ENCODE measurements at regions not wholly inside any gene's neighbourhood (a gene's known extent, or its start where the extent isn't known, plus 50 kb on each side); places are given as distances from the start of the nearest gene placed in this dataset.
"Not testable (repeated sequence)": the region's sequence is repeated elsewhere in the genome, so short reads cannot be mapped to it uniquely, and the experiment has no call there.

DNA sequence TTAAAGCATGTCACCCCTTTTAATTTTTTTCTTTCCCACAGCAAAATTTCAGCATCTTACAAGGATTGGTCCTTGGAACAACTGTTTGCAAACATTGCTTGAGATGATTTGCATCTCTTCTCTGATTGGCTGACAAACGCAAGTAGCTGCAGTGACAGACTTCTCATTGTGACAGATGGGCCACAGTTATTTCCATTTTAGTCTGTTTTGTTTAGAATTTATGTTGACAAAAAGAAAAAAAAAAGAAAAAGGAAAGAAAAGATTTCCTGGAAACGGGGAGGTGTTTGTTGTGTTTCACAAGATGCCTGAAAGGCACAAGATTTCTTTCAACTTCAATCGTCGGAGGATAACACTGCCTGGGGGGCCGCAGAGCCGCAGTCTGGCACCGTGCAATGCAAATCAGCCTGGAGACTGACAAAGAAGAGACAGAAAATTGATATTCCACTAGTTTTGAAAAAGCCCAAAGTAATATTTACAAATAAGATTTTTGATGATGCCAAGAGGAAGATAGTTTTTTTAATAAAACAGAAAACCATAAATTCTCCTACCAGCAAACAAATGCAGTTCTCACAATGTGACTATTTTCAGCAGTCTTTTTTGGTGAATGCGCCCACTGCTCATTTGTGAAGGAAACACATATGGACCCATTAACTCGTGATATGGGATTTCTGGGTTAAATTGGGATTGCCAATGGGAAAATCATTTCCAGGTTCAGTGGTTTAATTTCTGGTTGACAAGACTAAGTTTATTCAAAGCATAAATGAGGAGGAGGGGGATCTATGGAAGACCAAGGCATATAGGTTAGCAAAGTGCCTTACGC is 296.2 kb upstream of the SMIM21 start:
- DNase-seq: no peak

DNA sequence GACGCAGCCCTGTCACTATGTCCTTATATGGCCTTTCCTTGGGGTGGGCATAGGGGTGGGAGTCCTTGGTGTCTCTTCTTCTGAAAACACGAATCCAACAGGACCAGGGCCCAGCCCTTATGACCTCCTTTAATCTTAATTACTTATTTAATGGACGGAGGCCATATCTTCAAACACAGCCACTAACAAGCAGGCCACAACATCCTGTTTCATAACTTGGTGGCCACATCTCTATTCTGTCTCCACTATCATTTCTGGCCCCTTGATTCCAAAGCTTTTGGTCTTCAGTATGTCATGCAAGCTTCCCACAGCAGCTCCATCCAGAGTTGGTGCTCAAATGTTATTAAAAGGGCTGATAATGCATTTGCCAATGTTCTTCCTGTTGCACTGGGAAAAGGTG is 287.3 kb upstream of the SMIM21 start:
- no peak for DNase-seq

DNA sequence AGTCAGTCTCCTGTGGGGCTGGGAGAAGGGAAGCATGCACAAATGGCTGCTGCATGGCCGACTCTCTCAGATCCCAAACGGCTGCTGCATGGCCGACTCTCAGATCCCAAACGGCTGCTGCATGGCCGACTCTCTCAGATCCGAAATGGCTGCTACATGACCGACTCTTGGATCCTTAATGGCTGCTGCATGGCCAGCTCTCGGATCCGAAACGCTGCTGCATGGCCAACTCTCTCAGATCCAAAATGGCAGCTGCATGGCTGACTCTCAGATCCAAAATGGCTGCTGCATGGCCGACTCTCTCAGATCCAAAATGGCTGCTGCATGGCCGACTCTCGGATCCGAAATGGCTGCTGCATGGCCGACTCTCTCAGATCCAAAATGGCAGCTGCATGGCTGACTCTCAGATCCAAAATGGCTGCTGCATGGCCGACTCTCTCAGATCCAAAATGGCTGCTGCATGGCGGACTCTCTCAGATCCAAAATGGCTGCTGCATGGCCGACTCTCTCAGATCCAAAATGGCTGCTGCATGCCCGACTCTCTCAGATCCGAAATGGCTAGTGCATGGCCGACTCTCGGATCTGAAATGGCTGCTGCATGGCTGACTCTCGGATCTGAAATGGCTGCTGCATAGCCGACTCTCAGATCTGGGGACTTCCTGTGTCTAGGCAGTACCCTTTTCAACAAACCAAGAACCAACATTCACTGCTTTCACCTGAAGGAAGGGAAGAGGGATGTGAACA is 284.8 kb upstream of the SMIM21 start:
- DNase-seq: not testable (repeated sequence)

DNA sequence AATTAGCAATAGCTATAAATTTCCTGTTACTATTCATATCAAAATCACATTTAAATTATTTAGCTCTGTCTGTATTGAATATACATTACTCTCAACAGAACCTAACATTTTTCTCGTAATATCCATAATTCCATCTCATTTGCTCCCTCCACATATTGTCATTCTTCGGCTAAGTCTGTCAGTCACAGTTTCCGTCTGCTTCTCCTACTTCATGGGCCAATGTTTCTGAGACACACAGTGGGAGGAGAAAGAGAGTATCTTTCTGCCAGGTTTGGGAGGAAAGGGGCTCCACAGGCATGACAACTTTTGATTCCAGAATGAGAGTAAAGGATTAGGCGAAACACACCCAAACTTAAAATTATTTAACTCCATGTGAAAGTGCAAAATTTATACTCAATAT is 273.1 kb upstream of the SMIM21 start:
- DNase-seq: no peak

DNA sequence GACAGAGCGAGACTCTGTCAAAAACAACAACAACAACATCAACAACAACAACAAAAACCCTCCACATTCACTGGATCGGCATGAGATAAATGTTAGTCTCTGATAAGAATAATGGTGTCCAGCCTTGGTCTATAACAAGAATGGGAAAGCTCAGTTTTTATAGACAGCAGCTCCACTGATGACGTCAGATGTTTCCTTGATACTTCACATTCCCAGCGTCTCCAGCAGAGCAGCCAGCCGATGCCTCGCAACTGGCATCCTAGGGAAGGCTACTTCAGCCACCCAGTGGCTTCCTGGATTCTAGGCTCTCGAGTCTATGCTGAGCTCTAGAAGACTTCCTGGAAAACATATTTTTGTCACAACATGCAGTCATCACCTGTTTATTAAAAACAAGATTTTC is 271.4 kb upstream of the SMIM21 start:
- no peak for DNase-seq

DNA sequence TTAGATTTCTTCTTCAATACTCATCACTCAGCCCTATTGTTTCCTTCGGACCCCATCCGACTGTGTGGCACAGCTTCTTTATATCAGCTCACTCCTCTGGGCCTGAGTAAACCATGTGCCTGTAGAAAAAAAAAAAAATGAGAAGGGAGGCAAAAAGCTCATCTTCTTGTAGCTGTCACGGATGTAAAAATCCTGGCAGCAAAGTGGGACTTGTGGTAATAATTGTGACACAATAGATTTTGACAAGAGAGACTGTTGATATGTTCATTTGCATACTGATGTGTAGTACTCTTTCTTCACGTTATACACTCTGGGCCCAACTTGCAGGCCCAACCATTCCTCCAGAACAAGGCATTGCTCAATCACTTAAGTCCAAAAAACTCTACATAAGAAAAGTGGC is 270.0 kb upstream of the SMIM21 start:
- no peak for DNase-seq

DNA sequence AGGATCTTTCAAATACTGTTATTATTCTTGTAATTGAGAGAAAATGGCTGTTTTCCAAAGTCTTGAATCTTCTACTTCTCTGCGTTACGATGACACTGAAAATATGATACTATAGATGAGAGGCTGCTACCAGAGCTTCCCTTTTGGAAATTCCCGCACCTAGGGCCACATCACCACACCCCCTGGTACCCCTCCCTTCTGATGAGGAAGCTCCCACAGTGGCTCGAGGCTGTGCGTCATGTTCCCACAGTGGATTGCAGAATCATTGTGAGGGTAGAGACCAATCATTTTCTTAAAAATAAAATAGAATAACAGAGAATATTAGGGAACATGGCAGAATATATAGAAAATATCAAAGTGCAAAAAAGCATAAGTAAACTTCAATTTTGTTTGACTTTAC is 268.9 kb upstream of the SMIM21 start:
- DNase-seq: no peak

DNA sequence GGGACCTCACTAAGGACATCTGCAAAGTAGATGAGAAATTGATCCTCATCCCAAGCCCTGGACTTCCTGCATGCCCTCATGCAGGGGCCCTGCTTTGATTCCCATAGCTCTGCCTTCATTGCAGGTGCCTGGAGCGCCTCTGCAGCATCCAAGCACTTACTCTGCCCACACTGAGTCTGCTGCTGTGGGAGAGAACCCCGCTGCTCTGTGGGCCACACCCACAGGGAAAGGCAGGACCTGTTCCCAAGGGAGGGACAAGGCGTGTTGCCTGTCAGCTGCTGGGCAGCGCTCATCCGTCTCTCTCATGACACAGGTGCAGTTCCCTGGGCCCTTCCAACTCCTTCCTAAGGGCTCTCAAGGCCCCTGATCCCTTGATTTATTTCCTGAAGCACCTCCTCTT is 266.8 kb upstream of the SMIM21 start:
- no peak for DNase-seq

DNA sequence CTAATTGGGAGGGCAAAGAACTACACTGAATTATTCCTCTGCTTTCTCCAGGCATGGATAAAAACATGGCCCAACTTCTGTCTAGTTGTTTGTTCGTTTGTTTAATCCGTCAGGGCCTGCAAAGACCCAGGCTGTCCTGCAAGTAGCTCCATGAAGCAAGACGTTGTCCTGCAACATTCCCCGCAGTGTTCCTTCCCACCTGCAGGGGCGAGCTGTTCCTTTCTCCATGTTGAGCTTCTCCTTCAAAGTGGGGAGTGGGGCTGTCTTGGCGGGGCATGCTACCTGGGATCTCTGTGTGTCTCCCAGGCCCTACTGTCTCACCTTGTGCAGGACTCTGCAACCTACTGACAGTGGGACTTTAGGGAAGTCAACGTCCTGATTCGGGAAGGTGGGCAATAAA is 264.0 kb upstream of the SMIM21 start:
- DNase-seq: no peak

DNA sequence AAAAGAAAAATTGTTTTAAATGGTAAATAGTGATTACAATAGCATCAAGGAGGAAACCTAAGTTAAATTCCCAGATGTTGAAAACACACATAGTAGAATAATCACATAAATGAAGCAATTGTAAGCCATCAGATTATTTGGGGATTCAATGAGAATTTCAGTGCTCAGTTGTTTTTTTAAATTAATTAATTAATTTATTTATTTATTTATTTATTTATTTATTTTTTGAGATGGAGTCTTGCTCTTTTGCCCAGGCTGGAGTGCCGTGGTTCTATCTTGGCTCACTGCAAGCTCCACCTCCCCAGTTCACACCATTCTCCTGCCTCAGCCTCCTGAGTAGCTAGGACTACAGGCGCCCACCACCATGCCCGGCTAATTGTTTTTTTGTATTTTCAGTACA is 262.8 kb upstream of the SMIM21 start:
- not testable (repeated sequence) for DNase-seq

DNA sequence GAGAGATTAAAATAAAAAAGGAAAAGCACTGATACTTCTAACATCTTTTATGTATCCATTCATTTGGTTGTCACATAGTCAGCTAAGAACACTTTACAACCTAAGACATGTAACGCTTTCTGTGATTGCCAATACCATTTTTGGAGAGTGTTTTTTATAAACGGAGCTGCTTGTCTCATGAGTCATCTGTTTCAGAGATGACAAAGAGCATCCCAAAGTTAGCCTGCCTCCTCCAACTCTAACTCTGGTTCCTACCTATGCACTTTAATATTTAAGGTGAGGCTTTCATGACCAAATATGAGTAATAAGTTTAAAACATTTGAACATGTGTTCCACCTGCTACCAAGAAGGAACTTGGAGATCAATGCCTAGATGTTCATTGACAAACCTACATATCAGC is 260.1 kb upstream of the SMIM21 start:
- DNase-seq: no peak

DNA sequence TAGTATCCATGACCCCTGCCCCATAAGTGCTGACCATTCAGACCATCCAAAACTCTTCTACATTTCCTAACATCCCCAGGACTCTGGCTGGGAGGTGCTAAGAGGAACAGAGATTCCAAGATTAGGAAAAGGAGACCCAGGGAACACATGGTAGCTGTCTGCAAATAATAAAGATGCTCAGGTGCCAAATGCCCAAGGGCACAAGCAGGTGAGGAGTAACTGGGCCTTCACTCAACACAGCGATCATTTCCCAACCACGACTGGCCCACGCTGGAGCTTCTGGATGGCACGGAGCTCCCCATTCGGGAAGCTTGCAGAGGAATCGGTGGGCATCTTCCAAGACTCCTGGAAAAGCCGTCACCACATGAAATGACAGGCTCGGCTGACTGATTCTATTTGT is 255.9 kb upstream of the SMIM21 start:
- DNase-seq: no peak

DNA sequence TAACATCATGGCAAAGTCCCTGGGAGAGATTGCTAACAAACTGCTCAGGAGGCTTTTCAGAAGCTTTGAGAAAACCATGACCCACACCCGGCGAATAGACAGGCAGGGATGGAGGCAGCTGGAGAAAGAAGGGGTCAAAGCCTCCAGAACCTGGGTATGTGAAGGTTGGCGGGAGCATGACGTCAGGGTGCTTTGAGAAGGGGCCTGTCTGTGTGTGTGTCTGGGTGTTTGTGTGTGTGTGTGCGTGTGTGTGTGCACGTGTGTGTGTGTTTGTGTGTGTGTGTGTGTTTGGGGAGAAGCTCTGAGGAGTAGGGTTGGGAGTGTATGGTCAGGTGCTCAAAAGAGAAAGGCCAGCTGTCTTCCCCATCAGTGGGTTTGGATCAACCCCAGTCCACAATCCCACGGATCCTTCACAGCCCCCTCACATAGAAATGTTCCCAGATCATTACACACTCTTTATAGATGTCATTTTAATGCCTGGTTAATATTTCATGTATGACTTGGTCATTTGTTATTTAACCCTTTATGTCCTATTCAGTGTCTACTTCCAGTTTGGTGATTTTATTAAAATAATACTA is 254.1 kb upstream of the SMIM21 start:
- no peak for DNase-seq

DNA sequence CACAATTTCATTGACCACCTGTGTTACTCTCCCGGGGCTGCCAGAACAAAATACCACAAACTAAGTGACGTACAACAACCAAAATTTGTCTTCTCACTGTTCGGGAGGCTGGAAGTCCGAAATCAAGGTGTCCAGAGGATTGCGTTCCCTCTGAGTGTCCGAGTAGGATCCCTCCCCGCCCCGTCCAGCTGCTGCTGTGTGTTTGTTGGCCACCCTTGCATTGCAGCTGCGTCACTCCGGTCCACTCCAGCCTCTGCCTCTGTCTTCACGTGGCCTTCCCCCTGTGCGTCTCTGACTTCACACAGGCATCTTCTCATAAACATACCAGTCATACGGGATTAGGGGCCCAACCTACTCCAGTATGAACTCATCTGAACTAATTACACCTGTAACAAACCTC is 251.8 kb upstream of the SMIM21 start:
- no peak for DNase-seq

DNA sequence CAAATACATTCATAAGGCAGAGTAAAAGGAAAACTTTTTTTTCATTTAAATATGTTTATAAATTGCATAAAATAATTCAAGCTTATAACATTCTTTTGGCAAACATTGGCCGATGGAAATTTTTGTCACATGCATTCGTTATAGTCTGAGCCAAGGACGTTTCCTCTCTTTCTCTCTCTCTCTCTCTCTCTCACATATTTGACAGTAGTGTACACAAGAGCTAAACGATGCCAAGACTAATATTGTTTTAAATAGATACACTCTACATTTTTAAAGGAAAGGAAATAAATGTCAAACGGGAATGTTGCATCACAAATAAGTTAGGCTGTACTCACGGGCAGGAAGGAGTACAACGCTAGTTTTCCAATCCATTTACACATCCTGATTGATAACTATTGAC is 251.1 kb upstream of the SMIM21 start:
- DNase-seq: peak; percentile 34

DNA sequence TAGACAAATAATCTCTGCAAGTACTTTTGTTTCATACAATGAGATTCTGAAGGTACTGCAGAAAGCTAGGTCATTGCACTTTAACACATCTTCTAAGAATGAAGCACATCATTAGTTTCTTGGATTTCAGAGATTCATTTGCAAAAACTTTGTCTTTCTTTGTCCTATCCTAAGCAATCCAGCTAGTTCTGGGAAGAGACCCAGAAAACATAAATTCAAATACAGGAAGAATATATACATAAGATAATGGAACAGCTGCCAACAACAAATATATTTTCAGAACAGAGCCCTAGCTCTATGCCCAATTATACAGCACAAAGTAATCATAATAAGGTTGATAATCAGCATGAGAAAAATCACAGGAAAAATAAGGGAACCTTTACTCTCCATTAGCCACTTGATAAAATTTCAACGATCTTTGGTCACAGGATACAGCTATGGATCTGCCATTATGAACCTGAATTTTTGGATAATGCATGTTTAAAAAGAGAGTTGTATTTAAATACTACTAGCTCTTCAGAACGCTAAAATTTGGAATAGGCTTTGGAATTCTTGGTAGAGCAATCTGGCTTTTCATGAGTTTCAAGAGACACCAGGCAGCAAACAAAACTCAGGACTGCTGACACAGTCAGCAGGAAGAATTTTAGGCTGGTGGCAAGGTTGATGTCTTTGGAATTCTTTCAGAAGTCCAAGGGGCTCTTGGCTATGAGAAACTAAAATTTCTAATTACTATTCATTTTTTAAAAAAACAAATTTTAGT is 250.4 kb upstream of the SMIM21 start:
- no peak for DNase-seq

DNA sequence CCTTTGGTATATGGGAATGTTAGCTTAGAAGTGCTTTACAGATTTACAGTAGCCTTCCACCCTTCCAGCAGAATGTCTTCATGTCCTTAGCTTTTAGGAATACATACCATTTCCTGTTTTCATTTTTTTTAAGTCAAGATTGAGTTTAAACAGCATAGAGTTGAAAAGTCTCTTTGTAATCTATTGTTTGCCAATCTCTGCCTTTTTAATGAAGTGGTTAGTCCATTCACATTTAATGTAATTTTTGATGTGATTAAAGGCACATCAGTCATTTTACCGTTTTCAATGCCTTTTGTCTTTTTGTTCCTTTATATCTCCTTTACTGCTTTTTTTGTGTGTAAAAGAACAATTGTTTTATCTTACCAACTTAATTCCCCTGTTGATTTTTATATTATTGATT is 233.4 kb upstream of the SMIM21 start:
- no peak for DNase-seq

DNA sequence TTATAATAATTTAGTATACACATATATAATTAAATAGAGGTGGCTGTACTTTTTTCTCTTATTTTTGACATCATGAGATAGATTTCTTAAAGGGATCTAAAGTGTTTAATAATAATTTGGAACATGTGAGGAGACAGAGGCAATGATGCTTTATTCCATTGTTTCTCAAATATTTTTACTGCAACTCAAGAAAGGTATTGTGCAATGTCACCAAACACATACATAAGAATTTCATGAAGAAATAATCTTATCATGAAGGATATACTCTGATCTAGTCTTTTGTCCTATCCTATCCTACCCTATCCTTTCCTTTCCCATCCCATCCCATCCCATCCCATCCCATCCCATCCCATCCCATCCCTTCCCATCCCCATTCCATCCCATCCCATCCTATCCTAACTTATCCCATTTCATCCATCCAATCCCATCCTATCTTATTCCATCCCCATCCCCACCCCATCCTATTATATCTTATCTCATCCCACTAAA is 232.1 kb upstream of the SMIM21 start:
- DNase-seq: no peak

DNA sequence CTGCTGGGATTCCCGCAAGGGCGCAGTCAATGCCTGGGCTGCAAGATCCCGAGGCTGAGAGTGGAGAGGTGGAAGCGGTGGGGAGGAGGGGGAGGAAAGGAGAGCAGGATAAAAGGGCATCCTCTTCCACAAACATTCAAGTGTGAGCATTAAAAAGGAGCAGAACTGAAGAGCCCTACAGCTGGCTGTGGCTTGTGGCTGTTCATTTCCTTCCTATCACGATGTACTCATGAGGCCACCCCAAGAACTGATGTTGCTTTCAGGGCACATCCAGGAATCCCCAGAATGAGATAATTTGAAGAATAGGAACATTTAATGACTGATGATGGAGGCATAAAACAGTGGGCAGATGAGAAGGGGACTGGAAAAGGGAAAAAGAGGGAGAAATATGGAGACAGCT is 230.8 kb upstream of the SMIM21 start:
- no peak for DNase-seq

DNA sequence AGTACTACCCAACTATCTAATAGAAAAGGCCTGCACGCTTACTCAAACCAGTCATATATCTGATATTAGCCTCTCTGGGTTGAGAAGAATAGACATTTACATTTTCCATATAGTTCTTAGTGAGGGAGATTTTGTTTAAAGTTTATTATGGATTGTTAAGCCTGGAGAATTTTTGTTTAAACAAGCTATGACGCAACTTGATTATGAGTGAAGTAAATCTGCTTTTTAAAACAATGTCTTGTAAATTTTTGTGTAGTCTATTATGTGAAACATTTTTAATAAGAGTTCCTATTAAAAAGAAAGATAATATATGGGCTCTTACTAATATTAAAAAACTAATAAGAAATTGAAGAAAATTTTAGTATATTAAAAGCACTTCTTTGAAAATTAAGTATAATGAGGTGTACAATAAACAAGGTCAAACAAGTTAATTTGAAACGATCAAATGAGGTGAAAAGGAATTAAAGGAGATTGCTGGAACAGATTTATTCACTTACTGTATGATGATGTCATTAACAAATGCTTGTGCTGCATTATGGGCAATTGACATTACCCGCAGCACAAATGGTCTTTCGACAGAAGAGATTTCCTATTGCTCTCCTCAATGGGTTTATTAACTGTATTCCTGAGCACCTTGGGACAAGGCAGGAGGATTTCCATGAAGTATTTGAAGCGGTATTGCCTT is 229.2 kb upstream of the SMIM21 start:
- no peak for DNase-seq

DNA sequence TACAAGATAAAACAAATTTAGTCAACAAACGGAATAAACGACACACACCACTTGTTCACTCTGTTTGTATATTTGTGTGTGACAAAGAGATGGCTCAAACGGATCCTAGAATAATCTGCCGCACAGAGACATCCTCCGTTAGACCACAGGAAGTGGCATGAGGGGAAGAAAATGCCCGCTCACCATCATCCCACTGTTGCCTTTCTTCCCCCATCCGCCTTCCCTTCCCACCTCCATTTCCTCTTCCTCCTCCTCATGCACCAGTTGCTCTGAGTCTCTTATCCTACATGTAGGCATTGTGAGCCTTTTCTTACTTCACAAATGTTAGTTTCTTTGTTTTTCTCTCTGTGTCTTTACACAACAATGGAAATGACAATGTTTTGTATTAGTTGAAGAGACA is 228.5 kb upstream of the SMIM21 start:
- DNase-seq: peak; percentile 22
